Fibroblast of lung (primary cell): ENCODE measurements at regions not wholly inside any gene's neighbourhood (a gene's known extent, or its start where the extent isn't known, plus 50 kb on each side); places are given as distances from the start of the nearest gene placed in this dataset.

Experiments
- EZH2 ChIP-seq: IDR thresholded peaks from 2 replicates; pipeline ENCODE4 v1.5.1; 2012; ENCODE audit warnings: low read length, control low read depth, mild to moderate bottlenecking; ENCODE audit errors: missing control alignments
- TF ChIP-seq, protein P1 (sequence below), 2 donors: IDR thresholded peaks in 1 of 2; conservative IDR thresholded peaks in 1 of 2; 1 replicate in 1 of 2; 2 replicates in 1 of 2; pipeline ENCODE4 v1.5.1; 2011 to 2012; ENCODE audit warnings: low read length in 2 of 2, control low read depth in 1 of 2, inconsistent platforms in 1 of 2, low read depth in 1 of 2, mild to moderate bottlenecking in 1 of 2

DNA sequence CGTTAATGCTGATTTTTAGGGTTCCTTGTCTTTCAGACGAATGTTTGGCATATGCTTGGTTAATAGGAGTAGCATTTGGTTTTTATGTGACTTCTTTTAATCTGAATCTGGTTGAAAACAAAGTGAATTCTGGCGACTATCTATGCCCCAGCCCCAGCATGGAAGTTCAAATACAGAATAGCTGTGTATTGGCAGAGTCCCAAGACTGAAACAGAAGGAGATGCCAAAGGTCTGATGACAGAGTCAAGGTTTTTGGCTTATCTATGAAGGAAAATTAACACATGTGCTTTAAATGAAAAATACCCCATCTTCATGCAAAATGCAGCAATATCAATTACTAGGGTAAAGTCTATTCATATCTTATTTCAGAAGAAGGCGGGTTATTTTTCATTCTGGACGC lies 734.8 kb upstream of the NXPH2 start:
- TF ChIP-seq, protein P1, sequence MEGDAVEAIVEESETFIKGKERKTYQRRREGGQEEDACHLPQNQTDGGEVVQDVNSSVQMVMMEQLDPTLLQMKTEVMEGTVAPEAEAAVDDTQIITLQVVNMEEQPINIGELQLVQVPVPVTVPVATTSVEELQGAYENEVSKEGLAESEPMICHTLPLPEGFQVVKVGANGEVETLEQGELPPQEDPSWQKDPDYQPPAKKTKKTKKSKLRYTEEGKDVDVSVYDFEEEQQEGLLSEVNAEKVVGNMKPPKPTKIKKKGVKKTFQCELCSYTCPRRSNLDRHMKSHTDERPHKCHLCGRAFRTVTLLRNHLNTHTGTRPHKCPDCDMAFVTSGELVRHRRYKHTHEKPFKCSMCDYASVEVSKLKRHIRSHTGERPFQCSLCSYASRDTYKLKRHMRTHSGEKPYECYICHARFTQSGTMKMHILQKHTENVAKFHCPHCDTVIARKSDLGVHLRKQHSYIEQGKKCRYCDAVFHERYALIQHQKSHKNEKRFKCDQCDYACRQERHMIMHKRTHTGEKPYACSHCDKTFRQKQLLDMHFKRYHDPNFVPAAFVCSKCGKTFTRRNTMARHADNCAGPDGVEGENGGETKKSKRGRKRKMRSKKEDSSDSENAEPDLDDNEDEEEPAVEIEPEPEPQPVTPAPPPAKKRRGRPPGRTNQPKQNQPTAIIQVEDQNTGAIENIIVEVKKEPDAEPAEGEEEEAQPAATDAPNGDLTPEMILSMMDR (conservative IDR thresholded peaks at IDR 0.05 in 1 of 2, IDR thresholded peaks at IDR 0.05 in 1 of 2; ENCODE audit: low read depth in 1 of 2, low read length in 2 of 2), result no peak
- TF ChIP-seq EZH2, result no peak
